ENCODE measurements at regions not wholly inside any gene's neighbourhood (a gene's known extent, or its start where the extent isn't known, plus 50 kb on each side); places are given as distances from the start of the nearest gene placed in this dataset.

DNA sequence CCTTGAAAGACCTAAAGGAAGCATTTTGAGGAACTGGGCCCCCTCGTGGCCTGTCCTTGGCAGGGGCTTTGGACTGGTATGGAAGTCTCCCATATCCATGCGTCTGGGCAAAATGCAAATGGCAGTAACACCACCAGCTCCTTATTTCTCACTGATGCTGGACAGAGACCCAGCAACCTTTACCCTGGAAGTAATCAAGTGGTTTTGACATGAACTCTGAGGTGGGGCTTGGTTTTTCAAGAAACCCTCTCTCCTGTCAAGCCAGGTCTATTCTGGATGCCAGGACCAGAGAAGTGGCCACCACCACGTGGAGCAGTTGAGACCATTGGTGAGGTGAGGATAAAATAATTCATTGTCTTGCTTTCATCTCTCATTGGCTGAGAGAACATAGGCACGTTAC, 84.4 kb downstream of the OTUD1 start:
- no peak overlapping the region for H3K4me3 ChIP-seq
- TF ChIP-seq, protein P1, sequence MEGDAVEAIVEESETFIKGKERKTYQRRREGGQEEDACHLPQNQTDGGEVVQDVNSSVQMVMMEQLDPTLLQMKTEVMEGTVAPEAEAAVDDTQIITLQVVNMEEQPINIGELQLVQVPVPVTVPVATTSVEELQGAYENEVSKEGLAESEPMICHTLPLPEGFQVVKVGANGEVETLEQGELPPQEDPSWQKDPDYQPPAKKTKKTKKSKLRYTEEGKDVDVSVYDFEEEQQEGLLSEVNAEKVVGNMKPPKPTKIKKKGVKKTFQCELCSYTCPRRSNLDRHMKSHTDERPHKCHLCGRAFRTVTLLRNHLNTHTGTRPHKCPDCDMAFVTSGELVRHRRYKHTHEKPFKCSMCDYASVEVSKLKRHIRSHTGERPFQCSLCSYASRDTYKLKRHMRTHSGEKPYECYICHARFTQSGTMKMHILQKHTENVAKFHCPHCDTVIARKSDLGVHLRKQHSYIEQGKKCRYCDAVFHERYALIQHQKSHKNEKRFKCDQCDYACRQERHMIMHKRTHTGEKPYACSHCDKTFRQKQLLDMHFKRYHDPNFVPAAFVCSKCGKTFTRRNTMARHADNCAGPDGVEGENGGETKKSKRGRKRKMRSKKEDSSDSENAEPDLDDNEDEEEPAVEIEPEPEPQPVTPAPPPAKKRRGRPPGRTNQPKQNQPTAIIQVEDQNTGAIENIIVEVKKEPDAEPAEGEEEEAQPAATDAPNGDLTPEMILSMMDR (IDR thresholded peaks at IDR 0.05): no peak
- no peak overlapping the region for H3K27ac ChIP-seq
- intact Hi-C loops (cut with DNase I): no loop called here
- DNase-seq (no peak), ATAC-seq (no peak)
- no peaks in the 10 kb centered on the region for H3K4me1 ChIP-seq
- H3K36me3 ChIP-seq: no peaks in the 10 kb centered on the region
- no peaks in the 10 kb centered on the region for H3K27me3 ChIP-seq
- no peaks in the 10 kb centered on the region for H3K9me3 ChIP-seq

DNA sequence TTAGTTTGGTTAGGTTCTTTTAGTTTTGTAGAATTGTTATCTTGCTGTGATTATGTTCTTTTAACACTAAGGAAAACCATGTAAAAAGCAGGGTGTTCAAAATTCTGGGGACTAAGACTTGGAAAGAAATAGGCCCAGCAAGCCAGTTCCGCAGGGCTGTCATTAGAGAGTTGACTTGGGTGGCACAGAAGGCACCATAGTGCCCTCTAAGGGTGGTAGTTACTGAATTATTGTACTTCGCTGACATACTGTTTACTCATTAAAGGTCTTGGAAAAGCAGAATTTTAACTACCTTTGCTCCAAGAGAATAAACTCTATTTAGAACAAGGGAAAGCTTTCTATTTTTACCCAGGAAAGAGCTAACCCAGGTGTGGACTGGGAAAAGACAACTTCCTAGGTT, 86.5 kb downstream of the OTUD1 start:
- TF ChIP-seq, protein P1 (IDR thresholded peaks at IDR 0.05): peak; percentile 12 to 36
- Histone ChIP-seq H3K27ac (no peak overlapping the region), H3K36me3 (no peaks in the 10 kb centered on the region), H3K9me3 (no peaks in the 10 kb centered on the region), H3K4me3 (no peak overlapping the region), H3K4me1 (no peaks in the 10 kb centered on the region), H3K27me3 (no peaks in the 10 kb centered on the region)
- peak; percentile 92 for ATAC-seq
- intact Hi-C loops (cut with DNase I): loop anchor here in 1 of 2 donors (5.0 kb wide), 1 partner anchor 213 kb away; no protein-coding TSS in a partner anchor
- peak in 1 of 4 donors; percentile 19 for DNase-seq

DNA sequence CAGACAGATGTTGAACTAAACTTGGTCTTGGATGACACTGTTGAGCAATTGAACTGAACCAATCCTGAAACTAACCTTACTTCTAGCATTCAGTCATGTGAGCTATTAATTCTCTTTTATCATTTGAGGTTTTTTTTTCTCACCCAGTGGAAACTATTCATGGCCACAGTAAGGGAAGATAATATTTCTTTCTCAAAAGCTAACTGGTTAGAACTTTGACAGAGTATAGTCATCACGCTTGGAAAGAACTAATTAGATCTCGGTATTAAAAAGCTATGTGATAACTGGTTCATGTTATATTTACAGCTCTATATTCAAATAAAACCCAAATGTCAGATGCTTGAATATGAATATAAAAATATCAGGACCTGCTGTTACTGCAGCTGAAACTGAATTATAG, 89.5 kb downstream of the OTUD1 start:
- Histone ChIP-seq H3K27ac (no peak overlapping the region), H3K9me3 (no peaks in the 10 kb centered on the region), H3K4me3 (no peak overlapping the region), H3K36me3 (no peaks in the 10 kb centered on the region), H3K27me3 (no peaks in the 10 kb centered on the region), H3K4me1 (no peaks in the 10 kb centered on the region)
- intact Hi-C loops (cut with DNase I): loop anchor here in 1 of 2 donors (5.0 kb wide), 1 partner anchor 216 kb away; no protein-coding TSS in a partner anchor
- DNase-seq (no peak), ATAC-seq (no peak)
- TF ChIP-seq, protein P1 (IDR thresholded peaks at IDR 0.05): no peak

DNA sequence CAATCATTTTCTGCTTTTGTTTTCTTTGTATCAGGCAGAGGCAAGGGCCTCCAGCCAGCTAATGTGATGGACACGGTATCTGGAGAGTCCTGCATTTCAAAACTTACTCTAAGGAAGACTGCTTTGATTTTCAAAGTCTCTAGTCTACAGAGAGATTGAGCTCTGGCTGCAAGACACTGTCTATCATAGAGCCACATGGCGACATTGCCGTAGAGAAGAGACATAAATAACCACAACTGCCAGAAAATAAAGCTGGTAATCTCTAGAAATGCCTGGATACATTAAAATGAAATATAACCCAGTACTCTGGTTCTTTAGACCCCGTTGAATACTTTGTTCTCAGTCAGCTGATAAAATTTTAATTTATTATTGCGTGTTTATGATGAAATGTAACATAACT, 90.8 kb downstream of the OTUD1 start:
- Histone ChIP-seq H3K4me1 (no peaks in the 10 kb centered on the region), H3K4me3 (no peak overlapping the region), H3K27me3 (no peaks in the 10 kb centered on the region), H3K36me3 (no peaks in the 10 kb centered on the region), H3K27ac (no peak overlapping the region), H3K9me3 (no peaks in the 10 kb centered on the region)
- TF ChIP-seq, protein P1 (IDR thresholded peaks at IDR 0.05): no peak
- DNase-seq (no peak), ATAC-seq (no peak)
- intact Hi-C loops (cut with DNase I): loop anchor here in 1 of 2 donors (5.0 kb wide), 1 partner anchor 217 kb away; no protein-coding TSS in a partner anchor

DNA sequence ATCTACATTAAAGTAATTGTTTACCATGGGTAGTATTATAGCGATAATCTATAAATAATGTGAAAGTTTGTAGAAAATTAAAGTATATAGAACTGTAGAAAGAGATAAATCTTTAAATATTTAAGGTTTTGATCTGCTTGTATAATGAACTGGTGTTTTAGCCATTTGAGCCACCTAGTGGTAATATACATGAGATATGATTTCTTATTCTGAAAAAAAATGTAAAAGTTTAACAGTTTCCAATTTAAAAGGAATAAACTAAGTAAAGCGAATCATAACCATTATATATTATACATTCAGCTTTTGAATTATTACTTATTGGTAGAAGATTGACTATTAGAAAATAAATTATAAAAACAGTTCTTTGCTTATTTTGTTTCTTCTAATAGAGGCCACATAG, 91.2 kb downstream of the OTUD1 start:
- Histone ChIP-seq H3K9me3 (no peaks in the 10 kb centered on the region), H3K4me1 (no peaks in the 10 kb centered on the region), H3K27ac (no peak overlapping the region), H3K4me3 (no peak overlapping the region), H3K36me3 (no peaks in the 10 kb centered on the region), H3K27me3 (no peaks in the 10 kb centered on the region)
- DNase-seq (no peak), ATAC-seq (no peak)
- intact Hi-C loops (cut with DNase I): no loop called here
- TF ChIP-seq, protein P1 (IDR thresholded peaks at IDR 0.05): peak; percentile 16 to 33
